Mesenteric fat pad (tissue), 1 donor: ENCODE measurements at regions not wholly inside any gene's neighbourhood (a gene's known extent, or its start where the extent isn't known, plus 50 kb on each side); places are given as distances from the start of the nearest gene placed in this dataset.

Experiments used
- DNase-seq: peaks from one replicate; pipeline ENCODE4 v3.0.0-alpha.2; 2020; ENCODE audit warnings: low spot score
- donor health status: DM: yes; HTN: yes; CAD: no.

- no peak for DNase-seq
These were observed 290.4 kb downstream of the CSNK1G3 start for GRCh38 chr5:123802298-123802951.

GRCh38 chr5:123800640-123801039 is 288.7 kb downstream of the CSNK1G3 start:
- no peak for DNase-seq

- no peak for DNase-seq
These were observed 283.7 kb downstream of the CSNK1G3 start for GRCh38 chr5:123795688-123796087.

- no peak for DNase-seq
These were observed 278.2 kb downstream of the CSNK1G3 start for GRCh38 chr5:123790226-123790625.

- no peak for DNase-seq
These were observed 275.7 kb downstream of the CSNK1G3 start for GRCh38 chr5:123787635-123788034.

- DNase-seq = no peak
These were observed 275.2 kb downstream of the CSNK1G3 start for GRCh38 chr5:123787136-123787535.

- DNase-seq = no peak
These were observed 274.4 kb downstream of the CSNK1G3 start for GRCh38 chr5:123786411-123786810.

- no peak for DNase-seq
These were observed 273.4 kb downstream of the CSNK1G3 start for GRCh38 chr5:123785162-123786071.

GRCh38 chr5:123783421-123783820 is 271.4 kb downstream of the CSNK1G3 start:
- no peak for DNase-seq

GRCh38 chr5:123778641-123779040 is 266.7 kb downstream of the CSNK1G3 start:
- no peak for DNase-seq

- no peak for DNase-seq
These were observed 264.8 kb downstream of the CSNK1G3 start for GRCh38 chr5:123776761-123777160.

GRCh38 chr5:123771715-123772114 is 259.7 kb downstream of the CSNK1G3 start:
- DNase-seq = no peak

GRCh38 chr5:123763201-123763600 is 251.2 kb downstream of the CSNK1G3 start:
- no peak for DNase-seq

- DNase-seq = no peak
These were observed 244.8 kb downstream of the CSNK1G3 start for GRCh38 chr5:123756816-123757215.

GRCh38 chr5:123756318-123756665 is 244.3 kb downstream of the CSNK1G3 start:
- DNase-seq = no peak

GRCh38 chr5:123755653-123756317 is 243.8 kb downstream of the CSNK1G3 start:
- DNase-seq = no peak

- no peak for DNase-seq
These were observed 242.9 kb downstream of the CSNK1G3 start for GRCh38 chr5:123754908-123755307.

GRCh38 chr5:123753937-123754891 is 242.2 kb downstream of the CSNK1G3 start:
- DNase-seq = no peak

GRCh38 chr5:123753180-123753936 is 241.4 kb downstream of the CSNK1G3 start:
- no peak for DNase-seq

GRCh38 chr5:123752552-123753179 is 240.7 kb downstream of the CSNK1G3 start:
- DNase-seq = no peak
